Hepatocyte (in vitro differentiated cells): ENCODE measurements at regions not wholly inside any gene's neighbourhood (a gene's known extent, or its start where the extent isn't known, plus 50 kb on each side); places are given as distances from the start of the nearest gene placed in this dataset.
"Not testable (repeated sequence)": the region's sequence is repeated elsewhere in the genome, so short reads cannot be mapped to it uniquely, and the experiment has no call there.

Source experiments
- DNase-seq: peaks from one replicate; pipeline ENCODE4 v3.0.0-alpha.2; 2016; ENCODE audit warnings: low spot score
- H2AFZ ChIP-seq: fragments of 200-600 bp; sonication (generic); 2 replicates; pipeline ENCODE4 v1.6.0; 2016; ENCODE audit warnings: antibody characterized with exemption, mild to moderate bottlenecking
- H3K27ac ChIP-seq: fragments of 200-600 bp; sonication (generic); 2 replicates; pipeline ENCODE4 v1.5.1; 2016; ENCODE audit warnings: mild to moderate bottlenecking
- H3K27me3 ChIP-seq: fragments of 200-600 bp; sonication (generic); 2 replicates; pipeline ENCODE4 v1.6.1; 2016
- H3K36me3 ChIP-seq: fragments of 200-600 bp; sonication (generic); replicated peaks from 2 replicates; pipeline ENCODE4 v1.5.1; 2016; ENCODE audit warnings: low read depth; ENCODE audit not compliant: insufficient read depth
- H3K4me1 ChIP-seq: fragments of 200-600 bp; sonication (generic); 2 replicates; pipeline ENCODE4 v1.5.1; 2016; ENCODE audit warnings: mild to moderate bottlenecking, moderate library complexity; ENCODE audit not compliant: insufficient read depth
- H3K4me2 ChIP-seq: fragments of 200-600 bp; sonication (generic); 2 replicates; pipeline ENCODE4 v1.6.0; 2016
- H3K4me3 ChIP-seq: fragments of 200-600 bp; sonication (generic); 2 replicates; pipeline ENCODE4 v1.5.1; 2016; ENCODE audit warnings: mild to moderate bottlenecking
- H3K79me2 ChIP-seq: fragments of 200-600 bp; sonication (generic); 2 replicates; pipeline ENCODE4 v1.6.0; 2017; ENCODE audit warnings: mild to moderate bottlenecking
- H3K9me2 ChIP-seq: fragments of 200-600 bp; sonication (generic); replicated peaks from 2 replicates; pipeline ENCODE4 v1.6.0; 2017; ENCODE audit warnings: mild to moderate bottlenecking; ENCODE audit not compliant: insufficient read depth
- H3K9me3 ChIP-seq: fragments of 200-600 bp; sonication (generic); 2 replicates; pipeline ENCODE4 v1.5.1; 2016; ENCODE audit warnings: low read depth, mild to moderate bottlenecking
- H4K20me1 ChIP-seq: fragments of 200-600 bp; sonication (generic); 2 replicates; pipeline ENCODE4 v1.6.0; 2016; ENCODE audit warnings: mild to moderate bottlenecking; ENCODE audit not compliant: insufficient read depth, poor library complexity, severe bottlenecking
- EZH2 ChIP-seq: fragments of 200-600 bp; sonication (generic); IDR thresholded peaks from 2 replicates; pipeline ENCODE4 v1.6.1; 2016; ENCODE audit warnings: antibody characterized with exemption, mild to moderate bottlenecking, borderline replicate concordance
- EZH2phosphoT487 ChIP-seq: fragments of 200-600 bp; sonication (generic); IDR thresholded peaks from one replicate; pipeline ENCODE4 v1.6.1; 2018; ENCODE audit warnings: antibody characterized with exemption, mild to moderate bottlenecking, low read depth, moderate library complexity; ENCODE audit not compliant: unreplicated experiment, severe bottlenecking
- WGBS: methylation state at CpG from one replicate; pipeline ENCODE4 v1.1.6; 2016; ENCODE audit warnings: low lambda C conversion rate; ENCODE audit errors: missing lambda C conversion rate; 5-methylcytosine and 5-hydroxymethylcytosine counted together
- TF ChIP-seq, protein P1 (sequence below): fragments of 200-600 bp; sonication (generic); IDR thresholded peaks from 2 replicates; pipeline ENCODE4 v1.5.1; 2016; ENCODE audit warnings: antibody characterized with exemption, mild to moderate bottlenecking; ENCODE audit not compliant: poor library complexity

DNA sequence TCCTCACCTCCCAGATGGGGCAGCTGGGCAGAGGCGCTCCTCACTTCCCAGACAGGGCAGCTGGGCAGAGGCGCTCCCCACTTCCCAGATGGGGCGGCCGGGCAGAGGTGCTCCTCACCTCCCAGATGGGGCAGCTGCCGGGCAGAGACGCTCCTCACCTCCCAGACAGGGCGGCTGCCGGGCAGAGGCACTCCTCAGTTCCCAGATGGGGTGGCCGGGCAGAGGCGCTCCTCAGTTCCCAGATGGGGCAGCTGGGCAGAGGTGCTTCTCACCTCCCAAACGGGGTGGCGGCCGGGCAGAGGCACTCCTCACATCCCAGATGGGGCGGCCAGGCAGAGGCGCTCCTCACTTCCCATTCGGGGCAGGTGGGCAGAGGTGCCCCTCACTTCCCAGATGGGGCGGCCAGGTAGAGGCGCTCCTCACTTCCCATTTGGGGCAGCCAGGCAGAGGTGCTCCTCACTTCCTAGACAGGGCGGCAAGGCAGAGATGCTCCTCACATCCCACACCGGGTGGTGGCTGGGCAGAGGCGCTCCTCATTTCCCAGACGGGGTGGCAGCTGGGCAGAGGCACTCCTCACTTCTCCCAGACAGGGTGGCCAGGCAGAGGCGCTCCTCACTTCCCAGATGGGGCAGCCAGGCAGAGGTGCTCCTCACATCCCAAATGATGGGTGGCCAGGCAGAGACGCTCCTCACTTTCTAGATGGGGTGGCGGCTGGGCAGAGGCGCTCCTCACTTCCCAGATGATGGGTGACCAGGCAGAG lies 668.1 kb downstream of the NUP35 start:
- DNase-seq, H3K27me3 ChIP-seq, H3K4me3 ChIP-seq, H3K4me1 ChIP-seq, H3K4me2 ChIP-seq, H3K9me3 ChIP-seq, H3K9me2 ChIP-seq, H4K20me1 ChIP-seq, H3K36me3 ChIP-seq, H3K27ac ChIP-seq, H2AFZ ChIP-seq, H3K79me2 ChIP-seq: not testable (repeated sequence)
- WGBS = 95% methylated on average over 26 of the region's 26 CpGs

DNA sequence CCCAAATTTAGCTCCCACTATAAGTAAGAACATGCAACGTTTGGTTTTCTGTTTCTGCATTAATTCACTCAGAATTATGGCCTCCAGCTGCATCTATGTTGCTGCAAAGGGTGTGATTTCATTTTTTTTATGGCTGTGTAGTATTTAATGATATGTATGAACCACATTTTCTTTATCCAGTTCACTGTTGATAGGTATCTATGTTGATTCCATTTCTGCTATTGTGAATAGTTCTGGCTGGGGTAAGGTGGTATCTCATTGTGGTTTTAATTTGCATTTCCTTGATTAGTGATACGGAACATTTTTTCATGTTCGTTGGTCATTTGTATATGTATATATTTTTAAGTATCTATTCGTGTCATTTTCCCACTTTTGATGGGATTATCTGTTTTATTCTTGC lies 674.3 kb downstream of the NUP35 start:
- no peaks in the 10 kb centered on the region for H3K79me2 ChIP-seq
- H3K9me3 ChIP-seq = no peaks in the 10 kb centered on the region
- DNase-seq = no peak
- H3K9me2 ChIP-seq = no peaks in the 10 kb centered on the region
- no peaks in the 10 kb centered on the region for H3K27me3 ChIP-seq
- no peak overlapping the region for H2AFZ ChIP-seq
- no peaks in the 10 kb centered on the region for H3K4me1 ChIP-seq
- H3K4me3 ChIP-seq = no peak overlapping the region
- H4K20me1 ChIP-seq = no peaks in the 10 kb centered on the region
- no peak overlapping the region for H3K27ac ChIP-seq
- no peak for TF ChIP-seq EZH2phosphoT487
- TF ChIP-seq EZH2 = no peak
- TF ChIP-seq, protein P1, sequence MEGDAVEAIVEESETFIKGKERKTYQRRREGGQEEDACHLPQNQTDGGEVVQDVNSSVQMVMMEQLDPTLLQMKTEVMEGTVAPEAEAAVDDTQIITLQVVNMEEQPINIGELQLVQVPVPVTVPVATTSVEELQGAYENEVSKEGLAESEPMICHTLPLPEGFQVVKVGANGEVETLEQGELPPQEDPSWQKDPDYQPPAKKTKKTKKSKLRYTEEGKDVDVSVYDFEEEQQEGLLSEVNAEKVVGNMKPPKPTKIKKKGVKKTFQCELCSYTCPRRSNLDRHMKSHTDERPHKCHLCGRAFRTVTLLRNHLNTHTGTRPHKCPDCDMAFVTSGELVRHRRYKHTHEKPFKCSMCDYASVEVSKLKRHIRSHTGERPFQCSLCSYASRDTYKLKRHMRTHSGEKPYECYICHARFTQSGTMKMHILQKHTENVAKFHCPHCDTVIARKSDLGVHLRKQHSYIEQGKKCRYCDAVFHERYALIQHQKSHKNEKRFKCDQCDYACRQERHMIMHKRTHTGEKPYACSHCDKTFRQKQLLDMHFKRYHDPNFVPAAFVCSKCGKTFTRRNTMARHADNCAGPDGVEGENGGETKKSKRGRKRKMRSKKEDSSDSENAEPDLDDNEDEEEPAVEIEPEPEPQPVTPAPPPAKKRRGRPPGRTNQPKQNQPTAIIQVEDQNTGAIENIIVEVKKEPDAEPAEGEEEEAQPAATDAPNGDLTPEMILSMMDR = no peak
- no peak overlapping the region for H3K4me2 ChIP-seq
- H3K36me3 ChIP-seq = no peaks in the 10 kb centered on the region
- 72% methylated on average over 4 of the region's 4 CpGs for WGBS

DNA sequence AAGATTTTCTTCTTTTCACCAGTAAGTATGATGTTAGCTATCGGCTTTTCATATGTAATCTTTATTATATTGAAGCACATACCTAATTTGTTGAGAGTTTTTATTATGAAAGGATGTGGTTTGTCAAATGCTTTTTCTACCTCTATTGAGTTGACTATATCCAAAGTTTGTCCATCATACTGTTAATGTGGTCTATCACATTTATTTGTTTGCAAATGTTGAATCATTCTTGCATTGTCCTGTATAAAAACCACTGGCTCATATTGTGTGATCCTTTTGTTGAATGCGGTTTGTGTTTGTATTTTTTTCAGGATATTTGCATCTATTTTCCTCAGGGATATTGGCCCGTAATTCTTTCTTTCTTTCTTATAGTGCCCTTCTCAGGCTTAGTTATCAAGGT lies 675.5 kb downstream of the NUP35 start:
- DNase-seq = no peak
- no peaks in the 10 kb centered on the region for H3K4me1 ChIP-seq
- no peaks in the 10 kb centered on the region for H3K27me3 ChIP-seq
- H3K36me3 ChIP-seq = no peaks in the 10 kb centered on the region
- H4K20me1 ChIP-seq = no peaks in the 10 kb centered on the region
- no peak overlapping the region for H2AFZ ChIP-seq
- no peaks in the 10 kb centered on the region for H3K9me3 ChIP-seq
- no peak overlapping the region for H3K4me2 ChIP-seq
- WGBS = 91% methylated on average over 3 of the region's 3 CpGs
- H3K79me2 ChIP-seq = no peaks in the 10 kb centered on the region
- no peak overlapping the region for H3K27ac ChIP-seq
- H3K4me3 ChIP-seq = no peak overlapping the region
- no peak for TF ChIP-seq EZH2
- TF ChIP-seq, protein P1 = no peak
- TF ChIP-seq EZH2phosphoT487 = no peak
- no peaks in the 10 kb centered on the region for H3K9me2 ChIP-seq

DNA sequence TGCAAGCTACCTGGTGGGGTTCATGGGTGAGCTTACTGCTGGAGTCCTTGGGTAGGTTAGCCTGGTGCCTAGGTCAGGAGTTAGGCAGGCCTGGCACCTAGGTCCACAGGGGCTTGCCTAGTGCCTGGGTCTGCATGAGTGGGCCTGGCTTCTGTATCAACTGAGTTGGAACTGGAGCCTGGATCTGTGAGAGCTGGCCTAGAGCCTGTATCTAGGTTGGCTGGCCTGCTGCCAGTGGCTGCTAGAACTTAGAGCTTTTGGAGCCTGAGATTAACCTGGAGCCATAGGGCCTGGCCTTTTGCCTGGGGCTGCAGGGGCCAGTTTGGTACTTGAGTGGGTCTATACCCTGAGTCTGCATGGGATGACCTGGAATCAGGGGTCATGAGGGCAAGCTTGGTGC lies 679.4 kb downstream of the NUP35 start:
- TF ChIP-seq, protein P1 = no peak
- TF ChIP-seq EZH2phosphoT487 (no peak), EZH2 (no peak)
- Histone ChIP-seq H3K27me3 (no peaks in the 10 kb centered on the region), H4K20me1 (no peaks in the 10 kb centered on the region), H3K9me3 (no peaks in the 10 kb centered on the region), H2AFZ (no peak overlapping the region), H3K4me3 (no peak overlapping the region), H3K4me1 (no peaks in the 10 kb centered on the region), H3K79me2 (no peaks in the 10 kb centered on the region), H3K27ac (no peak overlapping the region), H3K36me3 (no peaks in the 10 kb centered on the region), H3K9me2 (no peaks in the 10 kb centered on the region), H3K4me2 (no peak overlapping the region)
- DNase-seq = peak; percentile 6
